WTC11 (cell line): ENCODE measurements at regions not wholly inside any gene's neighbourhood (a gene's known extent, or its start where the extent isn't known, plus 50 kb on each side); places are given as distances from the start of the nearest gene placed in this dataset.

ENCODE experiments used
- ATAC-seq: fragments of 200-7000 bp; cut with Tn5 transposase; 2 replicates; pipeline ENCODE4 v1.10.0; 2021; ENCODE audit warnings: mild to moderate bottlenecking, moderate library complexity
- CTCF ChIA-PET: fragments of 300-600 bp; sonication (Branson Sonifier 250); formaldehyde crosslinking; loops from one replicate; lab custom pipeline; 2021; ENCODE audit warnings: antibody characterized with exemption; lab: Charles Lee
- POLR2A ChIA-PET: fragments of 350-600 bp; sonication (Branson Sonifier 250); formaldehyde crosslinking; loops from one replicate; lab custom pipeline; 2021; ENCODE audit warnings: antibody characterized with exemption; lab: Charles Lee
- DNase-seq: peaks from one replicate; pipeline ENCODE4 v3.0.0; 2021; ENCODE audit warnings: low spot score
- H3K27ac Mint-ChIP-seq: 2 replicates; pipeline ENCODE4 v1.8.0; 2021; ENCODE audit warnings: mixed read lengths
- H3K27me3 Mint-ChIP-seq: 2 replicates; pipeline ENCODE4 v1.8.0; 2021; ENCODE audit warnings: low read depth, mild to moderate bottlenecking, moderate library complexity, mixed read lengths
- H3K36me3 Mint-ChIP-seq: 2 replicates; pipeline ENCODE4 v1.8.0; 2021; ENCODE audit warnings: mixed read lengths
- H3K4me1 Mint-ChIP-seq: 2 replicates; pipeline ENCODE4 v1.8.0; 2022; ENCODE audit warnings: mixed read lengths
- H3K4me3 Mint-ChIP-seq: 2 replicates; pipeline ENCODE4 v1.8.0; 2021; ENCODE audit warnings: mild to moderate bottlenecking, moderate library complexity, mixed read lengths
- H3K9me3 Mint-ChIP-seq: 2 replicates; pipeline ENCODE4 v1.8.0; 2021; ENCODE audit warnings: mixed read lengths
- ATF2 ChIP-seq: sonication (generic); formaldehyde crosslinking; IDR thresholded peaks from 2 replicates; pipeline ENCODE4 v1.8.1; 2022; ENCODE audit warnings: low read depth, missing genetic modification reagents, borderline replicate concordance
- E2F5 ChIP-seq: sonication (generic); formaldehyde crosslinking; IDR thresholded peaks from 2 replicates; pipeline ENCODE4 v1.8.1; 2022; ENCODE audit warnings: mild to moderate bottlenecking, moderate library complexity, missing genetic modification reagents
- FOXP1 ChIP-seq: sonication (generic); formaldehyde crosslinking; IDR thresholded peaks from 2 replicates; pipeline ENCODE4 v1.8.0; 2022; ENCODE audit warnings: missing genetic modification reagents, mild to moderate bottlenecking, moderate library complexity, borderline replicate concordance
- IRF1 ChIP-seq: sonication (generic); formaldehyde crosslinking; IDR thresholded peaks from 2 replicates; pipeline ENCODE4 v1.8.0; 2023; ENCODE audit warnings: missing genetic modification reagents
- IRF2 ChIP-seq: sonication (generic); formaldehyde crosslinking; IDR thresholded peaks from 2 replicates; pipeline ENCODE4 v1.8.0; 2022; ENCODE audit warnings: low read depth, missing genetic modification reagents, borderline replicate concordance
- MYBL2 ChIP-seq: sonication (generic); formaldehyde crosslinking; IDR thresholded peaks from 2 replicates; pipeline ENCODE4 v1.8.1; 2023; ENCODE audit warnings: mild to moderate bottlenecking, moderate library complexity, missing genetic modification reagents
- NR1H2 ChIP-seq: sonication (generic); formaldehyde crosslinking; IDR thresholded peaks from 2 replicates; pipeline ENCODE4 v1.9.0; 2021; ENCODE audit warnings: mild to moderate bottlenecking, moderate library complexity, missing genetic modification reagents
- PRDM15 ChIP-seq: sonication (generic); formaldehyde crosslinking; IDR thresholded peaks from 2 replicates; pipeline ENCODE4 v1.8.0; 2022; ENCODE audit warnings: missing genetic modification reagents
- PRRX2 ChIP-seq: fragments of 250-450 bp; sonication (Bioruptor Pico); IDR thresholded peaks from 2 replicates; pipeline ENCODE4 v1.8.0; 2021; ENCODE audit warnings: mild to moderate bottlenecking
- SP1 ChIP-seq: sonication (generic); formaldehyde crosslinking; conservative IDR thresholded peaks from 2 replicates; pipeline ENCODE4 v1.8.1; 2022; ENCODE audit warnings: missing genetic modification reagents
- TCF7 ChIP-seq: sonication (generic); formaldehyde crosslinking; IDR thresholded peaks from 2 replicates; pipeline ENCODE4 v1.8.0; 2022; ENCODE audit warnings: mild to moderate bottlenecking, low read depth, missing genetic modification reagents, moderate library complexity
- ZNF317 ChIP-seq: sonication (generic); formaldehyde crosslinking; IDR thresholded peaks from 2 replicates; pipeline ENCODE4 v1.8.1; 2023; ENCODE audit warnings: low read depth, mild to moderate bottlenecking, moderate library complexity, missing genetic modification reagents, borderline replicate concordance
- ZNF423 ChIP-seq: fragments of 250-450 bp; sonication (Bioruptor Pico); IDR thresholded peaks from 2 replicates; pipeline ENCODE4 v2.1.2; 2022; ENCODE audit warnings: mild to moderate bottlenecking, moderate library complexity
- ZNF425 ChIP-seq: fragments of 250-450 bp; sonication (Bioruptor Pico); conservative IDR thresholded peaks from 2 replicates; pipeline ENCODE4 v1.9.0; 2021; ENCODE audit warnings: mild to moderate bottlenecking
- ZNF532 ChIP-seq: fragments of 250-450 bp; sonication (Bioruptor Pico); IDR thresholded peaks from 2 replicates; pipeline ENCODE4 v1.9.0; 2021; ENCODE audit warnings: mild to moderate bottlenecking, borderline replicate concordance

GRCh38 chr14:101250948-101251811 lies 310.1 kb upstream of the DIO3 start (continued):
- no peak for TF ChIP-seq ZNF425 (CRISPR knock-in tag)
- no peak for TF ChIP-seq MYBL2
- no peak for TF ChIP-seq PRRX2
- no peak for TF ChIP-seq SP1
- no peak for TF ChIP-seq ZNF317 (CRISPR knock-in tag)
- TF ChIP-seq ATF2 (CRISPR knock-in tag) = no peak
- no peak for TF ChIP-seq ZNF532 (CRISPR knock-in tag)

- H3K36me3 Mint-ChIP-seq = no peaks in the 10 kb centered on the region
- H3K4me1 Mint-ChIP-seq = no peaks in the 10 kb centered on the region
- no peak for TF ChIP-seq TCF7
- TF ChIP-seq NR1H2 (CRISPR knock-in tag) = no peak
- no peak for TF ChIP-seq FOXP1 (CRISPR knock-in tag)
- no peak for TF ChIP-seq IRF2 (CRISPR knock-in tag)
- TF ChIP-seq, all 79 proteins: peak for 0
- POLR2A ChIA-PET = no interaction called here
- Mint-ChIP-seq H3K9me3 (no peaks in the 10 kb centered on the region), H3K4me3 (no peak overlapping the region), H3K27me3 (no peaks in the 10 kb centered on the region; the same call in 1 of the 2 replicates), H3K27ac (no peak overlapping the region)
- CTCF ChIA-PET = no interaction called here
- no peak for DNase-seq
- no peak for ATAC-seq
These were observed 309.4 kb upstream of the DIO3 start for GRCh38 chr14:101251812-101252442.

- H3K4me3 Mint-ChIP-seq = no peak overlapping the region
- TF ChIP-seq PRDM15 (CRISPR knock-in tag) (no peak), NR1H2 (CRISPR knock-in tag) (no peak), ZNF423 (CRISPR knock-in tag) (no peak), E2F5 (CRISPR knock-in tag) (no peak), IRF1 (CRISPR knock-in tag) (no peak)
These were observed 308.7 kb upstream of the DIO3 start for GRCh38 chr14:101252443-101253214.

More at GRCh38 chr14:101252443-101253214, 308.7 kb upstream of the DIO3 start:
- Mint-ChIP-seq H3K27ac (no peak overlapping the region), H3K27me3 (no peaks in the 10 kb centered on the region; the same call in 1 of the 2 replicates), H3K36me3 (no peaks in the 10 kb centered on the region), H3K4me1 (no peaks in the 10 kb centered on the region), H3K9me3 (no peaks in the 10 kb centered on the region)
- ATAC-seq (no peak), DNase-seq (no peak)
- ChIA-PET POLR2A (no interaction called here), CTCF (no interaction called here)
